Suppressor macrophage treated with lipopolysaccharide for 1 hour (primary cell): ENCODE measurements at regions not wholly inside any gene's neighbourhood (a gene's known extent, or its start where the extent isn't known, plus 50 kb on each side); places are given as distances from the start of the nearest gene placed in this dataset.
A peak's percentile ranks its signal among the peaks of the same experiment; 100 is the strongest.

Experiments
- DNase-seq, 3 donors: peaks; one replicate each; pipeline ENCODE4 v3.0.0-alpha.2; 2020 to 2022

DNA sequence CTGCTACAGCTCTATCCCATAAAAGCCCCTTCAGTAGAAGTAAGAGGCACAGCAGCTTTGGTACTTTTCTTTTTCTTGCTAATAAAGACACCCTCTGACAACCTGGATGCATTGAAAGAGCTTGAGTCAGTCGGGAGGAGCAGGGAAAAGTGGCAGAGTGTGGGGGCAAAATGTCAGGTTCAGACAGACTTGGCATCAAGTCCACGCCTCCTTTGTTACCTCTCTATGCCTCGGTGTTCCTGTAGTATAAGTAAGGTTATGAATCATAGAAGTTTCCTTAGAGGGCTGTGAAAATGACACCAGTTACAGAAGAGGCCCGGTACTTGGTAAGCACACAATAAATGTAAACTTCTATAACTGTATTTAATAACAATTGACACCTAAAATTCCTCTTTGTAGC, 133.9 kb downstream of the ESM1 start:
- no peak for DNase-seq

DNA sequence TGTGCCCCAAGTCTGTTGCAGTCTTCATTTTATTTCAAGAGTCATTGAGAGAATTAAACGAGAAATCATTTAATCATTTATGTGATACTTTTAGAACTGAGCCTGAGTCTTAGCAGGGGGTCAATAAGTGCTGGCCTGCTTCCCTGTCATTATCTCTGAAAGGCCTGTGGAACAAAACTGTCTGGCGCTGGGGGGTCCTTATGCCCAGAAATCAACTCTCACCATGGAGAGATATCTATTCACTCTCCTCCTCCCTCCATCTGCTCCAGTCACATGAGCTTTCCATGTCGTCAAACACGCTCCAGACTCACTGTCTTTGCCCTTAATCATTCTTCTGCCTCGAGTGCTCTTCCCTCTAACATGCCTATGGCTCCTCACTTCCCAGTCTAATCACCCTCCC, 136.8 kb downstream of the ESM1 start:
- DNase-seq: no peak

DNA sequence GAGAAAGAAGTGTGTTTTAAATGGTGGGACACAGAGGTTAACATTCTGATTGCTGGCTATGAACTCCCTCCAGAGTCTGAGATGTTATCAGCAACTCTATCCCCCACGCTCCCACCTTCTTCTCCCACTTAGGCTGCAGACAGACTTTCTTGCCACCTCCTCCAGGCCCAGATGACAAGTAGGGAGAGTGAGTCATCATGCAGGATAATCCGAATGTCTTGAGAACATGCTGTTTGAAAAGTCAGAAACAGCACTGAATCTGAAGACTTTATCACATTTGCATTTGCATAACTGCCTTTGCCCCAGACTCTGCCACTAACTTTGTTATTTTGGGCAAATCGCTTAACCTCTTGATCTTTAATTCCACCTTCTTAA, 139.8 kb downstream of the ESM1 start:
- peak; percentile 43 to 61 (median 60) for DNase-seq

DNA sequence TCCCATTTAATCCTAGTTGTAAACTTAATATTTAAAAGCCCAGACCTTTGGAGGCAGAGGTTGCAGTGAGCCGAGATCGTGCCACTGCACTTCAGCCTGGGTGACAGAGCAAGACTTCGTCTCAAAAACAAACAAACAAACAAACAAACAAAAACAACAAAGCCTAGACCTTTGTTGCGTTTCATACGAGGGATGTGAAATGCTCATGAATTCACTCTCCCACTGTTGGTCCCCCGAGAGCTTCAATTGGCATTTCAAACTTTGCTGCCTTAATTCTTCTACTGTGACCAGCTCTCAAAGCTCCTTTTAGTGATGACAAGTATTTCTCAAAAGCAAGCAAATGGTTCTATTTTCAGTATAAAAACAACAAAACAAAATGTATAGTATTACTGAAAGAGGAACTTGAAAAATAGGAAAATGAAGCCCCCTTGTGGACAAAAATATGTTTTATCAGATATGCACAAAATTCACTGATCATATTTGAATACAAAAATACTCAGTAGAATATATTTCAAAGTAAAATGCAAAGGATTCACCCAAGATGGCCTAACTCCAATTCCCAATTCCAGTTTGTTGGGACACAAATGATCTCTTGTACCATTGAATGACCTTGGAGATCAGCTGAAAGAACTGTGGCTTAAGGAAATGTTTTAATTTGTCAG, 140.4 kb downstream of the ESM1 start:
- peak; percentile 71 to 88 (median 81) for DNase-seq

DNA sequence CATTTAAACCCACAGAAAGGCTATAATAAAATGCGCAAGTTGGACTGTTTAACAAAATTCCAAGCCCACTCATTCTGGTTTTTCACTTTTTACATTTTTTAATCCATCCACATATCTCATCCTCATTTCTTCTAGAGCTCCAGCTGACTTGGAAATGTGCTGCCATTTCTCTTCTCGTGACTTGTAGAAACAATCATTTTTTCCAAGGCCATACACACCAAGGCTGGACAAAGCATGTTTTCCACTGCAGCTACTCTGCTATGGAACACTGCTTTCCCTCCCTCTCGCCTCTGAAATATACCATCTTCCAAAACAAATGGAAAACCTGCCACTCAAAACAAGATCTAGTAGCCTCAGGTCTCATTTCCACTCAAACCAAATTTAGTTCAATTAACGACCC, 141.1 kb downstream of the ESM1 start:
- DNase-seq: no peak

DNA sequence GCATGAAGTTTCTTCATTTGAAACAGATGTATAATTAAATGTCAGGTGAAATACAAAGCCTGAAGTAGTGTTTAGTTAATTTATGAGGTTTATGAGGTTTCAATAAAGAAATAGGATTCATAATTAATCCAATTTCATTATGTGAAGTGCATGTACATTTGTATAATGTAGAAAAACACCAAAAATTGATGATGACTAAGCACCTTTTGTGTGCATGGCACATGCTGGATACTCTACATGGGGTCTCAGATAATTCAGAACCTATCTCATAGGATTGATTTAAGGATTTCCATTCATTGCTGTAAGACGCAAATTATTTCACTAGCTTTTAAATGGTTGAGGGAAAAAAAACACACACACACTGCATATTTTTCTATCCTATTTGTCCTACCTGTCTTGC, 143.9 kb downstream of the ESM1 start:
- DNase-seq: no peak

DNA sequence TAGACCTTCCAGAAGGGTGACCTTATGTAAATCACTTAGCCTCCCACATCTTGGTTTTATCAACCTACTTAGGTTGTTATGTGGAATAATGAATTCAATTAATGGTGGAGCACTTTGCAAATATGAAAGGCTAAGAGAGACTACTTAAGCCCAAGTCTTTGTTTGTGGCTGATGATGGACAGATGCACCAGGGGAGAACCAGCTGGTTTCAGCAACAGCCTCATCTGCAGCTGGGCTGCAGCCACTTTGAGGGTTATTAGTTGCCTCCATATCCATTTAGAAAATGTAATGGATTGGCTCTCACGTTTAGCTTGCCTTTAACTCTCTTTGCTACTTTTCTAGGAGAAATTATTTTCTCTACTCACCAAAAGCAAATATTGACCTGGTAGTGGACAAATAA, 146.6 kb downstream of the ESM1 start:
- no peak for DNase-seq

DNA sequence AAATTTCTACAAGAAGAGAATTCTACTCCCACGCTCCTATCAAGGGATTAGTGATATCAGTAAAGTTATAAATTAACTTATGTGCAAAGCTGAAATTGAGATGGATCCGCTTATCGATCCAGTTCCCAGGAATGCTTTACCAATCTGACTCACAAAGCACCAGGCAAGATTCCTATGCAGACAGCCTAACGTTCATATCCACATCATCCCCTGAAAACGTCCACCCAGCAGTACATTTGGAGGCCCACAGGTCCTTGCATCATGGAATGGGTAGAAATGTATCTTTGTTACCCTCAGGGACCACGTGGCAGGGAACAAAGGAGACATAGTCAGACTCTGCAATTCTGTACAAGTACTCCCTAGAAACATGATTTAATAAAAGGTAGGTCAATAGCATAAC, 147.4 kb downstream of the ESM1 start:
- no peak for DNase-seq

DNA sequence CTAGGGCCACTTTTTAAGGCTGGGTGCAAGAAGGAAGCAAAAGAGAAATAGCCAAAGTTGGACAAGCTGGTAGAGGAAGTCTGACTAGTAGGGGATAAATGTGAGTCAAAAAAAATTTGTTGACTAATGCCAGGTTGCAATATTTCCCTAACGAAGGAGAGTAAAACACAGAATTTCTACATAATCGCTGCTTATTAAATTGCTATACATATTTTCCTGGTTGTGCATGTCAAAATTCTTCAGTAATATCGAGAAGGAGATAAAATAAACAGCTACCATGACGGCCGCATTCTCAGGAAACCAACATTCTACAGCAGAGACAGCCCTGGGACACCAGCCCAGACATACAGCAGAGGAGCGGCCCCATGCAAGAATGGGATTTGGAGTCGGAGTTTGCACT, 148.3 kb downstream of the ESM1 start:
- DNase-seq: peak; percentile 82 to 97 (median 96)

DNA sequence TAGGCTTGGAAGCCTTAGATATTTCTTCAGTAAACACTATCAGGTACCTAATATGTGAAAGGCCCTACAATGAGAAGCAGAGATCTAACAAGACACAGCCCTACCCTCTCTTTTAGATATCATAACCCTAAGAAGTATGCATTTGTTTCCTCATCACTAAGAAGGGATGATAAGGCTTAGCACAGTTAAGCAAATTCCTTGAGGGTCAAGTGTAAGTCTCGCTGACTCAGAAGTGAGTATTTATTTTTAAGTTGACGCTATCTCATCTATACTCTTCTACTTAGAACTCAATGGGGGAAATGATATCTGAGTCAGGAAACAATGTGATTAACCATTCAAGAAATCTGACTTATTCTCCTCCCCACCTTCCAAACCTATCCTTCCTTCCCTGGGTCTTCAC, 149.7 kb downstream of the ESM1 start:
- DNase-seq: peak in 2 of 3 donors; percentile 55 to 65

DNA sequence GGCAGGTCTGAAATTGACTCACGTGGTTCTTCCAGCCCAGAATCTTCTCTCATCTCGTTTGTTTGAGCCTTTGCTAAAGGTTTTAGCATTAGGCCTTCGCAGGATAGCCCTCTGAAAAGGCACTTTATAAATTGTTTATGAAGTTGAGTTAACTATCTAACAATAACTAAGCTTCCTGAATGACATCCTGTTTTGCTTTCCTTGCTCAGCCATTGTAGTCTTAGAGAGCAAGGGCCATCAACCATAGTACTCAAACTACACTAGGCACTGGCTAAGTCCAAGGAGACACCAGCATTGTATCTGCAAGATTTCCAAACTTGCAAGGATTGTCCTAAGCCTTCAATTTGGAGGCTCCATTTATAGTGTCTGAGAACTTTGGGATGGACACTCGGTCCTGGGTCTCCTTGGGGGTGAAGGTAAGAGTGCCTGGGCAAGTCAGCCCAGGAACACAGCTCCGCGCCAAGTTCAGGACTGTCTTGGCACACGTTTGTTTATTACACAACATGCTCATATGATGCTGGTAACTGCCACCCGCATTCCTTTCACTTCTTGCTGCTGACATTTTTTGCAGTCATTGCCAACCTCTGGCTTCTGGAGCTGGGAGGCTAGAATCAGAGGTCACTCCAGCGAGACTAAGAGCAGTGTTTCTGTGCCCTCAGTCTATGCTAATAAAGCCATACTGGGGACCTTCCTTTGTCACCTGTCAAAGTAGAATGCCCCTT, 151.1 kb downstream of the ESM1 start:
- DNase-seq: peak in 1 of 3 donors; percentile 34

DNA sequence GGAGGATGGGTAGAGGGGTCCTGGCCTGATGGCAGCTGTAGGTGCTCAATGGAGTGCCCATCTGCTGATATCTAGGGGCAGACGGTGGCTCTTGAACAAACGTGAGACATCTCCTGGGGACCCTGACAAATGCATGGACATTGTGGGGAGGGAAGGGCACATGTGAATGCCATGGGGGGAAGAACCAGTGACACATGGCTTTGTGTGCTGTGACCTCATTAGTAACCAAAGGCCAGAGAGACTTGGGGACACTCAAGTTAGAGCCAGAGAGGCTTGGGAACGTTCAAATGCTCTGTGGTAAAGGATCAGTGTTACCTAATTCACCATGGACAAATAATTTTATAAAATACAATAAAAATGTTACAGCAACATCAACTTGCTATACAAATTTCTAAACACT, 151.8 kb downstream of the ESM1 start:
- peak; percentile 46 to 58 (median 55) for DNase-seq

DNA sequence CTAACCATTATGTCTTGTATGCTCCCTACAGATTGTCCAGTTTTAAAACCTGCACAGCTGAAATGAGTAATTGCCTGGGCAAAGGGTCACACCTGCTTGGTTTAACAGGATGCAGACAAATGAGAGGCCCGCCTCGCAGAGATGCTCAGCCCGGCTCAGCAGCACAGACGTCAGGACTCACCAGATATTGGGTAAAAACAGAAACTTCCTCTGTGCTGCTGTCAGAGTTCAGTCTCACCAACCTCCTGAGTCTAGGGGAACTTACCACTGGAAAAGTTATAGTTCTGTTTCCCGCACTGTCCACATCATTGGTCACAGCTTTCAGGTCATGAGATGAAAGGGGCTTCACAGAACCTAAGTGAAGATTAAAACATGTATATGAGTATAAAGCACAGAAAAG, 152.5 kb downstream of the ESM1 start:
- peak; percentile 88 to 96 (median 94) for DNase-seq

DNA sequence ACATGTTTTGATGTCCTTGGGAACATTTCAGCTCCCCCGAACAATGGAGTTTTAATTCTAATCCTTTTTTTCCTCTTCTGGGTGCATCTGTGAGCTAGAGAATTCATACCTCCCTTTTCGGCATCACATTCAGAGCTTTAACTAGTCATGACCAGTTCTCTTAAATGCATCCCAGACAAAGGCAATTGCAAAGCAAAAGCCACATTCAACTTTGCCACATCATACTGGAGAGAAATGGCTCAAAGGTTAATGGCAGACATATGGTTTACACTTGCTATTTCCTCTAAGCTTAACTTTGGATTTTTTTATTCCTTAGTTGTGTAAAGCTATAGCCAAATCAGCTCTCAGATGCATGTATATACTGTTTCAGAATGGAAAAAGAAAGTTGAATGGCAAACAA, 153.3 kb downstream of the ESM1 start:
- no peak for DNase-seq

DNA sequence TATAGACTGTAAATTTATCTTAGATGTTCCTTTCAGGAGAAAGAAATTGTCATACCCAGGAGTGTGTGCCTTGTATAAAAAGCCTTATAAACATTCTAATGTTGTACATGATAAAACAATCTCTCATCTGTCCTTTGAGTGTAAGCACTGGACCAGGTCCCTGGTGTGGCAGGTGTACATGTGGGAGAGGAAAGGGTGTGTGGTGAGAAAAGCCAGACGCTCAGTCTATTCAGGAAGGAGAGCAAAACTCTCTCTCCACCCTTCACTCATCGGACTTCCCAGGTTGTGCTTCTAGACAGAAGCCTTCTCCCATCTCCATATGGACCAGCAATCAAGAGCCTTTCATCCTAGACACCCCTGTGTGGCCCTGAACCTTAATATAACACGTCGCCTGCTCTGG, 154.2 kb downstream of the ESM1 start:
- DNase-seq: no peak

DNA sequence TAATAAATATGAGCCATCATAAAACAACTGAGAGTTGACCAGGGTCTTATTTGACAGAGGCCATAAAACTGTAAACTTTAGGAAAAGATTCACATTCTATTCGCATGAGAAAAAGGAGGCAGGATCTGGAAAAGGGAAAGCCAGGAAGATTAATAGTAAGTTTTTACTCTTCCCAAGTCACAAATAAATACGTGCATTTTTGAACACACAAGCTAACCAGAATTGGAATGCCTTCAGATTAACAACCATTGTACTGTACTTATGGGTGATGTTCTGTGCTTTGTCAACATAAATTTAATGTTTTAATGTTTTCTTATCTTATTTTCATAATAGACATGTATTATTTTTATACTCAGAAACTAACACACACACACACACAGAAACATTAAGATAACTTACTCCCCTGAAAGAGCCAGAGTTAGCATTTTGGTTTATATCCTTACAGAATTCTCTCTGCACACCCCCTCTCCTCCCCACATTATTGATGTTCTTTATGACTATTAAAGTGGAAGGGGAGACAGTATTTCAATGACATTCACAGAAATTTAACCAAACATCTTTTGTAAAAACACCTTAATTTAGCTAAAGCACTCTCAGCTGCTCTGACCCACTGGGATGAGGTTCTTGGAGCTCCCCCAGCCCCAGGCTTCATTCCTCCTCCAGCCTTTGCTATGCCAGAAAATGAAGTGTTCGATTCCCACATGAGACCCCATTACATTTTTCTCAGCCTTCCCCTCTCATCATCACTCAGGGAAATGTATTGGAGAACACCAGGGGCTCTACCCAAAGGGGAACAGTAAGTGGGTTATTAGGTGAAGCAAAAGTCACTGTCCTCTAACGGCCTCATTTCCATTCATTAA, 155.5 kb downstream of the ESM1 start:
- DNase-seq: peak in 1 of 3 donors; percentile 16

DNA sequence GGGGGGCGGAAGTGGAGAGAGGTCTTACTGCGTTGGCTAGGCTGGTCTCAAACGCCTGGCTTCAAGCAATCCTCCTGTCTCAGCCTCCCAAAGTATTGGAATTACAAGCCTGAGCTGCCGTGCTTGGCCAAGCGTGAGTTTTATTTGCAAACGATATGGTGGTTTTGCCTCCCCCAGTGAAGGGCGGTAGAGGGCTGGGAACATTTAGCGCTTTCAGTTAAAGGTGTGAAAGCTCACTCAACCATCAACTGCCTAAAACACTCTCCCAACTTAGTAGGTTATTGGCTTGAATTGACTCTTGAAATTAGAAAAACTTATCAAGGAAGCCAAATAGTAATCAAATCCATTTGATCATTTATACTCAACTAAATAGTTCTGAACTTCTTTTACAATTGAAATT, 156.3 kb downstream of the ESM1 start:
- peak in 1 of 3 donors; percentile 3 for DNase-seq

DNA sequence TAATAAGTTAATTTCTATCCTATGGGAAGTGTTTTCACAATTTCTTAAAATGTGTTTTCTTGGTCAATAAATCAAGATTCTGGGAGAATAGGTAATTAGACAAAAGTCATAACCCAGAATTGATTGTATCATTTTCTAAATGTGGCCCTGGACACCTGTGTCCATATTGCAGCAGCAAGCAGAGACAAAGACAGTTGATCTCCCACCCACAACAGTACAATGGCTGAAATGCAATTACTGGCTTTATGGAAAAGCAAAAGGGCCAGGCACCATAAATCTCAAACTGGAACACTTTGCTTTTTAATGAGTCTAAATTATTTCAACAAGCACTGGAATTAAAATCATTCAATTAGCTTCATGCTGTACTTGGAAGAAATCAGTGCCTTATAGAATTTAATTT, 157.2 kb downstream of the ESM1 start:
- no peak for DNase-seq

DNA sequence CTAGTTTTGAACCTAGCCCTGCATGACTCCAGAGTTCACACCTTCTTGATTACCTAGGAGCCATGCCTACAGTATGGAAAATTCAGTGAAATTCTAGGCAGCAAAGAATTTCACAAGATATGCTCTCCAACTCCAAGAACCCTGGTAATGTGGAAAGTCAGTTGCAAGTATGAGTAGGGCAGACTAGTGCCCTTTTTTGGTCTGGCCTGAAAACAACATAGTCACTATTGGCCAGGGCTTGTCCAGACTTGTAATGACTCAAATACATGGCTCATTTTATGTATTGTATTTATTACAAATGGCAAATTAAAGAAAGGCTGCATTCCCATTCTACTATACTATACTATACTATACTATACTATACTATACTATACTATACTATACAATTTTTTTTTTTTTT, 160.4 kb downstream of the ESM1 start:
- no peak for DNase-seq

DNA sequence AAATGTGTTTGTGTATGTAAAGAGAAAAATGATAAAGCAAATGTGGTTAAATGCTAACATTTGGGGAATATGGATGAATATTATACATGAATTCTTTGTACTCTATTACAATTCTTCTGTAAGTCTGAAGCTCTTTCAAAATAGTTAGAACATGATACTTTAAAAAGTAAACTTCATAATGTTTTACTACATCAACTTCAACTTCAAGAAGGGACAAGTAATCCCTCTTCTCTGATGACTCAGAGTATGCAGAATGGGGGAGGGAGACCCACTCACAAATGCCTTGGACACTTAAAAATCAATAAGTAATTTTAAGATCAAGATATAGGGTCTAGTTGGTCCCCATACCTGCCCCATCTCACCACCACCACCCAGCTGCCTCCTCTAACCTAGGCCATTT, 162.4 kb downstream of the ESM1 start:
- no peak for DNase-seq

DNA sequence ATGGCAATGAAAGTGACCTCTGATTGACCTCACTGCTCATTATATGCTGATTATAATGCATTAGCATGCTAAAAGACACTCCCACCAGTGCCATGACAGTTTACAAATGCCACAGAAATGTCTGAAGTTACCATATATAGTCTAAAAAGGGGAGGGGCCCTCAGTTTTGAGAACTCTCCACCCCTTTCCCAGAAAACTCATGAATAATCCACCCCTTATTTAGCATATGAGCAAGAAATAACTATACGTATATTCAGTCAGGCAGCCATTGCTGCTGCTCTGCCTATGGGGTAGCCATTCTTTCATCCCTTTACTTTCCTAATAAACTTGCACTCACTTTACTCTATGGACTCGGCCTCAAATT, 163.1 kb downstream of the ESM1 start:
- DNase-seq: no peak

DNA sequence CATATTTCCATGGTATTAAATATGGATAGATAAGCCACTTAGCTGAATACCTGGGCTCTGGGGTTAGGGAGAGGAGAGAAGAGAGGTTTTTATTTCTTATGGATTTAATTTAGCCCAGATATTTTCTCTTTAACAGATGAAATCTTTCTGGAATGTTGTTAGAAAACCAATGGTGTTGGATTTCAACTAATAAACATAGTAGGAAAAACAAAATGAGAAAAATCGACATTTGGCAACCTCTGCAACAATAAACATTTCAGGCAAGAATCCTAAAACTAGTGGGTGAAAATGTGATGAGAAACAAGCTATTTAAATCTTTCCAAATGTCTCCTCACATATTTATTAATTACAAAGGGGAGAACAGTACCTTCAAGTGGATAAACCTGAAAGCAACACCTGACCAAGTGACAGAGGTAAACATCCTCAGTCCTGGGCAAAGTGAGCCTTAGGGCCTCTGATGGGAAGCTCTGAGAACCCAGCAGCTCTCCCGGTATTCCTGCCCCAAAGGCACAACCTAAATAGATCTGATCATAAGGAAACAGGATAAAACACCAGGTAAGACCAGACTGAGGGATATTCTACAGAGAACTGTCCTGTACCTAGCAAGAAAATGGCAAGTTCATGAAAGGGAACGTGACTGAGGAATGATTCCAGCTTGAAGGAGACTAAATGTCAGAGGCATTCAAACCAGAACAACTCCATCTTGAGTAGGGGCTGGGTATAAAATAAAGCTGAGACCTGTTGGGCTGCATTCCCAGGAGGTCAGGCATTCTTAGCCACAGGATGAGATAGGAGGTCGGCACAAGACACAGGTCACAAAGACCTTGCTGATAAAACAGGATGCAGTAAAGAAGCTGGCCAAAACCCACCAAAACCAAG, 163.7 kb downstream of the ESM1 start:
- DNase-seq: no peak
